Calu3 (cell line): ENCODE measurements at regions not wholly inside any gene's neighbourhood (a gene's known extent, or its start where the extent isn't known, plus 50 kb on each side); places are given as distances from the start of the nearest gene placed in this dataset.

Experiments
- BruUV-seq: library from RNA; stranded (reverse); fragments of 400-500 nt; replicated peaks from 2 replicates; lab custom pipeline; 2021; lab: Mats Ljungman, UMichigan
- CTCF ChIA-PET: fragments of 300-600 bp; sonication (Branson Sonifier 250); formaldehyde crosslinking; loops from one replicate; lab custom pipeline; 2022; ENCODE audit warnings: antibody characterized with exemption; lab: Charles Lee
- DNase-seq: peaks from one replicate; pipeline ENCODE4 v3.0.0; 2022
- H3K27ac Mint-ChIP-seq: one replicate; pipeline ENCODE4 v1.8.0; 2022; ENCODE audit warnings: mixed read lengths; ENCODE audit not compliant: unreplicated experiment
- H3K27me3 Mint-ChIP-seq: one replicate; pipeline ENCODE4 v1.8.0; 2022; ENCODE audit warnings: mixed read lengths; ENCODE audit not compliant: unreplicated experiment
- H3K36me3 Mint-ChIP-seq: one replicate; pipeline ENCODE4 v1.8.0; 2022; ENCODE audit warnings: mild to moderate bottlenecking, moderate library complexity, mixed read lengths; ENCODE audit not compliant: insufficient read depth, unreplicated experiment
- H3K4me1 Mint-ChIP-seq: one replicate; pipeline ENCODE4 v1.8.0; 2022; ENCODE audit warnings: mild to moderate bottlenecking, low read depth, mixed read lengths; ENCODE audit not compliant: unreplicated experiment
- H3K4me3 Mint-ChIP-seq: one replicate; pipeline ENCODE4 v1.8.0; 2022; ENCODE audit warnings: mild to moderate bottlenecking, low read depth, moderate library complexity, mixed read lengths; ENCODE audit not compliant: unreplicated experiment
- H3K9me3 Mint-ChIP-seq: one replicate; pipeline ENCODE4 v1.8.0; 2022; ENCODE audit warnings: low read depth, mixed read lengths; ENCODE audit not compliant: unreplicated experiment
- intact Hi-C: fragments of 100-400 bp; cut with micrococcal nuclease; formaldehyde crosslinking; loops from one replicate; pipeline ENCODE4 v1.10.0; 2022; ENCODE audit not compliant: unreplicated experiment
- TF ChIP-seq, protein P1 (sequence below): fragments of 200-600 bp; IDR thresholded peaks from one replicate; pipeline ENCODE4 v1.8.0; 2022; ENCODE audit warnings: antibody characterized with exemption; ENCODE audit not compliant: unreplicated experiment

DNA sequence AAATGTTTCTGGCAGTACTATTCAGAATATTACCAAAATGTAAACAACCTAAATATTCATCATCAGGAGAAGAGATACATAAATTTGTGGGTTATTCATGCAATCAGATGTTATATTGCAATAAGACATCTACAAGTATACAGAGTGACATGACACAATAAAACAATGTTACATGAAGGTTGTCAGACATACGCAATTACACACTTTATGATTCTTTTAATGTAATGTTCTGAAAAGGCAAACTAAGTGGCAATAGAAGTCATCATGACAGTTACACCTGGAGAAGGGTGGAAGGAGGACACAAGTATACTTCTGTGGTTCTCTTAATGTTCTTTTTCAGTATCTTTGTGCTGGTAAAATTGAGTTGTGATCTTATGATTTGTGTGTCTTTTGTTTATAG lies 95.8 kb upstream of the PRR20A start:
- CTCF ChIA-PET, result no interaction called here
- H3K27me3 Mint-ChIP-seq, result no peaks in the 10 kb centered on the region
- intact Hi-C loops, result no loop called here
- H3K27ac Mint-ChIP-seq, result no peak overlapping the region
- no peaks in the 10 kb centered on the region for H3K36me3 Mint-ChIP-seq
- H3K9me3 Mint-ChIP-seq, result peaks cover 2% of the 10 kb centered on the region
- H3K4me3 Mint-ChIP-seq, result no peak overlapping the region
- TF ChIP-seq, protein P1, sequence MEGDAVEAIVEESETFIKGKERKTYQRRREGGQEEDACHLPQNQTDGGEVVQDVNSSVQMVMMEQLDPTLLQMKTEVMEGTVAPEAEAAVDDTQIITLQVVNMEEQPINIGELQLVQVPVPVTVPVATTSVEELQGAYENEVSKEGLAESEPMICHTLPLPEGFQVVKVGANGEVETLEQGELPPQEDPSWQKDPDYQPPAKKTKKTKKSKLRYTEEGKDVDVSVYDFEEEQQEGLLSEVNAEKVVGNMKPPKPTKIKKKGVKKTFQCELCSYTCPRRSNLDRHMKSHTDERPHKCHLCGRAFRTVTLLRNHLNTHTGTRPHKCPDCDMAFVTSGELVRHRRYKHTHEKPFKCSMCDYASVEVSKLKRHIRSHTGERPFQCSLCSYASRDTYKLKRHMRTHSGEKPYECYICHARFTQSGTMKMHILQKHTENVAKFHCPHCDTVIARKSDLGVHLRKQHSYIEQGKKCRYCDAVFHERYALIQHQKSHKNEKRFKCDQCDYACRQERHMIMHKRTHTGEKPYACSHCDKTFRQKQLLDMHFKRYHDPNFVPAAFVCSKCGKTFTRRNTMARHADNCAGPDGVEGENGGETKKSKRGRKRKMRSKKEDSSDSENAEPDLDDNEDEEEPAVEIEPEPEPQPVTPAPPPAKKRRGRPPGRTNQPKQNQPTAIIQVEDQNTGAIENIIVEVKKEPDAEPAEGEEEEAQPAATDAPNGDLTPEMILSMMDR, result no peak
- no peak for DNase-seq
- BruUV-seq, result no TSS peak
- no peaks in the 10 kb centered on the region for H3K4me1 Mint-ChIP-seq

GRCh38 chr13:57045826-57046546 lies 94.7 kb upstream of the PRR20A start:
- no peaks in the 10 kb centered on the region for H3K27me3 Mint-ChIP-seq
- H3K36me3 Mint-ChIP-seq, result no peaks in the 10 kb centered on the region
- TF ChIP-seq, protein P1, result no peak
- H3K4me1 Mint-ChIP-seq, result no peaks in the 10 kb centered on the region
- no peak overlapping the region for H3K27ac Mint-ChIP-seq
- CTCF ChIA-PET, result no interaction called here
- no peak for DNase-seq
- intact Hi-C loops, result no loop called here
- BruUV-seq, result no TSS peak
- H3K4me3 Mint-ChIP-seq, result no peak overlapping the region
- H3K9me3 Mint-ChIP-seq, result peaks cover 6% of the 10 kb centered on the region

- Mint-ChIP-seq H3K27me3 (no peaks in the 10 kb centered on the region), H3K4me3 (no peak overlapping the region), H3K4me1 (no peaks in the 10 kb centered on the region), H3K9me3 (no peaks in the 10 kb centered on the region), H3K27ac (no peak overlapping the region), H3K36me3 (no peaks in the 10 kb centered on the region)
- CTCF ChIA-PET, result no interaction called here
- BruUV-seq, result no TSS peak
- intact Hi-C loops, result no loop called here
- no peak for DNase-seq
- TF ChIP-seq, protein P1, result no peak
Observed at GRCh38 chr13:57056601-57057180, 84.0 kb upstream of the PRR20A start.

- no TSS peak for BruUV-seq
Observed at GRCh38 chr13:57063007-57063406, 77.7 kb upstream of the PRR20A start.

More at GRCh38 chr13:57063007-57063406, 77.7 kb upstream of the PRR20A start:
- Mint-ChIP-seq H3K27me3 (no peaks in the 10 kb centered on the region), H3K9me3 (no peaks in the 10 kb centered on the region), H3K27ac (no peak overlapping the region), H3K36me3 (no peaks in the 10 kb centered on the region), H3K4me3 (no peak overlapping the region), H3K4me1 (no peaks in the 10 kb centered on the region)
- intact Hi-C loops, result no loop called here
- CTCF ChIA-PET, result no interaction called here
- TF ChIP-seq, protein P1, result no peak
- DNase-seq, result no peak
